ENCODE measurements at regions not wholly inside any gene's neighbourhood (a gene's known extent, or its start where the extent isn't known, plus 50 kb on each side); places are given as distances from the start of the nearest gene placed in this dataset.

DNA sequence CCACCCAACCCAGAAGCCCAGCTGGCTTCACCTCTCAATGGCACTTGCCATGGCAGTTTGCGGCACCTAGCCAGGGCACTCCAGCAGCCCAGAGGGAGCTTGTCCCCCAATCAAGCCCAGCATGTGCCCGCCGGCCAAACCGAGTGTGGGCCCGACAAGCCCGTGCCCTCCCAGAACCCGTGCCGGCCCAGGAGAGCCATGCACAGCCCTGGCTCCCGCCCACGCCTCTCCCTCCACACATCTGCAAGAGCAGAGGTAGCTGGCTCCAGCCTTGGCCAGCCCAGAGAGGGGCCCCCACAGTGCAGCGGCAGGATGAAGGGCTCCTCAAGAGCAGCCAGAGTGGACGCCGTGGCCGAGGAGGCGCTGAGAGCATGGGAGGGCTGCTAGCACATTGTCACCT, 2278.0 kb upstream of the PCDH20 start:
- Histone ChIP-seq H3K27me3 (no peaks in the 10 kb centered on the region), H3K4me1 (no peaks in the 10 kb centered on the region), H3K4me3 (no peak overlapping the region), H4K20me1 (no peaks in the 10 kb centered on the region), H3K4me2 (no peak overlapping the region), H3K9me3 (peaks cover 9% of the 10 kb centered on the region), H3K9ac (no peak overlapping the region), H3K27ac (no peak overlapping the region), H3K36me3 (no peaks in the 10 kb centered on the region)
- no peak for TF ChIP-seq Cebpa-rat (IDR thresholded peaks at IDR 0.05)

GRCh38 chr13:63691474-63691873, 2275.8 kb upstream of the PCDH20 start:
- H3K4me2 ChIP-seq = no peak overlapping the region
- TF ChIP-seq Cebpa-rat (IDR thresholded peaks at IDR 0.05) = no peak
- peaks cover 9% of the 10 kb centered on the region for H3K9me3 ChIP-seq
- no peaks in the 10 kb centered on the region for H3K4me1 ChIP-seq
- H3K9ac ChIP-seq = no peak overlapping the region
- no peaks in the 10 kb centered on the region for H4K20me1 ChIP-seq
- H3K36me3 ChIP-seq = no peaks in the 10 kb centered on the region
- no peaks in the 10 kb centered on the region for H3K27me3 ChIP-seq
- no peak overlapping the region for H3K4me3 ChIP-seq
- no peak overlapping the region for H3K27ac ChIP-seq

- Histone ChIP-seq H3K27me3 (no peaks in the 10 kb centered on the region), H3K36me3 (no peaks in the 10 kb centered on the region), H3K9ac (no peak overlapping the region), H3K4me3 (no peak overlapping the region), H3K9me3 (peaks cover 9% of the 10 kb centered on the region), H3K27ac (no peak overlapping the region), H3K4me2 (no peak overlapping the region), H4K20me1 (no peaks in the 10 kb centered on the region), H3K4me1 (no peaks in the 10 kb centered on the region)
- TF ChIP-seq Cebpa-rat (IDR thresholded peaks at IDR 0.05) = no peak
Measured at GRCh38 chr13:63690672-63691071, 2275.0 kb upstream of the PCDH20 start.

DNA sequence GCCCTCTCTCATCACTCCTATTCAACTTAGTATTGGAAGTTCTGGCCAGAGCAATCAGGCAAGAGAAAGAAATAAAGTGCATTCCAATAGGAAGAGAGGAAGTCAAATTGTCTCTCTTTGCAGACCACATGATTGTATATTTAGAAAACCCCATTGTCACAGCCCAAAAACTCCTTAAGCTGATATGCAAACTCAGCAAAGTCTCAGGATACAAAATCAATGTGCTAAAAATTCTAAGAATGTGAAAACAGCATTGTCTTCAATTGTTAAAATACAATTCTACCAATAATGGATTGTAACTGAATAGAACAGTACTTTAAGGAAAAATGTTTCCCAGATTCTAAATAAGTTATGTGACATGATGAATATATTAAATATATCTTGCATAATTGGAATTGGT, 2269.2 kb upstream of the PCDH20 start:
- no peaks in the 10 kb centered on the region; the same call in 1 of the 2 replicates for H3K9me3 ChIP-seq

GRCh38 chr13:63680704-63681103, 2265.1 kb upstream of the PCDH20 start:
- no peak overlapping the region for H3K4me3 ChIP-seq
- H3K27ac ChIP-seq = no peak overlapping the region
- TF ChIP-seq Cebpa-rat (IDR thresholded peaks at IDR 0.05) = no peak
- H4K20me1 ChIP-seq = no peaks in the 10 kb centered on the region
- H3K27me3 ChIP-seq = no peaks in the 10 kb centered on the region
- H3K36me3 ChIP-seq = no peaks in the 10 kb centered on the region
- no peaks in the 10 kb centered on the region for H3K4me1 ChIP-seq
- no peak overlapping the region for H3K9ac ChIP-seq
- H3K4me2 ChIP-seq = no peak overlapping the region
- no peaks in the 10 kb centered on the region; the same call in 1 of the 2 replicates for H3K9me3 ChIP-seq

More for the DNA sequence above, 2269.2 kb upstream of the PCDH20 start:
- H3K27me3 ChIP-seq = no peaks in the 10 kb centered on the region
- no peak overlapping the region for H3K27ac ChIP-seq
- no peak overlapping the region for H3K4me2 ChIP-seq
- H3K9ac ChIP-seq = no peak overlapping the region
- no peaks in the 10 kb centered on the region for H3K4me1 ChIP-seq
- no peak for TF ChIP-seq Cebpa-rat (IDR thresholded peaks at IDR 0.05)
- H4K20me1 ChIP-seq = no peaks in the 10 kb centered on the region
- H3K4me3 ChIP-seq = no peak overlapping the region
- H3K36me3 ChIP-seq = no peaks in the 10 kb centered on the region

- H3K4me2 ChIP-seq = no peak overlapping the region
- no peaks in the 10 kb centered on the region for H3K27me3 ChIP-seq
- TF ChIP-seq Cebpa-rat (IDR thresholded peaks at IDR 0.05) = no peak
- no peak overlapping the region for H3K27ac ChIP-seq
- H4K20me1 ChIP-seq = no peaks in the 10 kb centered on the region
- H3K4me1 ChIP-seq = no peaks in the 10 kb centered on the region
- no peak overlapping the region for H3K4me3 ChIP-seq
- H3K36me3 ChIP-seq = no peaks in the 10 kb centered on the region
- H3K9ac ChIP-seq = no peak overlapping the region
- no peaks in the 10 kb centered on the region for H3K9me3 ChIP-seq
Measured at GRCh38 chr13:63671296-63671695, 2255.6 kb upstream of the PCDH20 start.

DNA sequence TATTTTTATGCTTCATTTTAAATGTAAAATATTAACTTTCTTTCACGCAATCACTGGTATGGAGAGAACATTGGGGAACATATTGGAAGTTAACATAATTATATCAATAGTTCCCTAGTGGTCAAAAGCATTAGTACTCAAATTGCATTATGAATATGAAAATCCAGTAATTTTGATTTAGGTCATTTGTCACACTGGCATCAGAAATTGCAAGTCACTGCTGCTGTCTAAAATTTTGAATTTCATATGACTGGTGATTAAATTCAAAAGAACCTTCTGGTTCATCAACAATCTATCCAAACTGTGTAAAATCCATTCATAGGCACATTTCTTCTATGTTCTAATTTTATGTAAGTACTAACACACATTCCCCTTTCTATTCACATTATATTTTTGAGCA, 2235.7 kb upstream of the PCDH20 start:
- Histone ChIP-seq H3K27ac (no peak overlapping the region), H4K20me1 (no peaks in the 10 kb centered on the region), H3K4me3 (no peak overlapping the region), H3K4me1 (no peaks in the 10 kb centered on the region), H3K4me2 (no peak overlapping the region), H3K27me3 (no peaks in the 10 kb centered on the region), H3K9ac (no peak overlapping the region), H3K36me3 (no peaks in the 10 kb centered on the region), H3K9me3 (no peaks in the 10 kb centered on the region)
- TF ChIP-seq Cebpa-rat (IDR thresholded peaks at IDR 0.05) = no peak

DNA sequence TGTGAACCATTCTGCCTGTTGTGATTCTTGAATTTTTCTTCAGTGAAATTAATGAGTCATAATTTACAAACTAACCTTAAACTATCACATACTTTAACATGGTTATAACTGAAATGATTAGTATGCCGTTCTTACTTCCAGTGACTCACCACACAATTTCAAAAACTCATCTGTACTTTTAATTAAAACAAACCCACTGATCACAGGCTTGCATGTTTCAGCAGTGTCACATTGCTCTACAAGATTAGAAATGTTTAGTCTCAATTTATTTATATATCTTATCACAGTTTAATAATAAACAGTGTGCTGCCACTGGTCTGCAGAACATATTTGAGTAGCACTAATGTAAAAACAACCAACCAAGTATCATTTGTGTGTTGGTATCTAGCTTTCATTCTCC, 2227.9 kb upstream of the PCDH20 start:
- no peak overlapping the region for H3K9ac ChIP-seq
- no peak overlapping the region for H3K4me2 ChIP-seq
- H3K9me3 ChIP-seq = no peaks in the 10 kb centered on the region
- H3K27ac ChIP-seq = no peak overlapping the region
- no peak for TF ChIP-seq Cebpa-rat (IDR thresholded peaks at IDR 0.05)
- no peaks in the 10 kb centered on the region for H3K27me3 ChIP-seq
- no peaks in the 10 kb centered on the region for H3K4me1 ChIP-seq
- H3K36me3 ChIP-seq = no peaks in the 10 kb centered on the region
- H3K4me3 ChIP-seq = no peak overlapping the region
- no peaks in the 10 kb centered on the region for H4K20me1 ChIP-seq

DNA sequence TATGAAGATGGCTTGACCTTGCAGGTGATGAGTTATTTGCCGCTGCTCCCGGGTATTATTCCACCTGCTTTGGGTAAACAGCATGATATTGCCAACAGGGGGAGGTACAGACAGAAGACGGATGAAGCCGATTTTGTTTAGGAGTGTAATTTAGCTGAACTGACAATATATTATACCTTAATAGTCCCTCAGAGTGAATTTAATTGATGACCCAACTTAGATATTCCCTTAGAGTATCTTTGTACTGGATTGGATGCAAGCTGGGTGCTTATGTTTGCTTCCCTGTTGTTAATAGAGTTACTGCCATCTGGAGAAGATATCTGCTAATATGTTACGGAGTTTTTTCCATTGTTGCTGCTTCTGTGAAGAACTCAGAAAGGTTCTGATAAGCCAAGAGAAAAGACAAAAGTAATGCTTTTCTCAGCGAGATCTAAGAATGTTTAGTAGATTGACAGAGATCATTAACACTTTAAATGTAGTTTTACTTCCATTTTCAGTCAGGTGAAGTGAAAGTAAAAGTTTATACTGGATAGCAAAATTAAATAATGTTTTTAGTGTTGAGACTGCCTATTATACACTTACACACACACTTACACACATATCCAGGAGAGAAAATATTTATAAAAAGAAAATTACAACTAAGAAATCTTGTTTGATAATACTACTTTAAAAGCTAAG, 2220.8 kb upstream of the PCDH20 start:
- no peaks in the 10 kb centered on the region for H4K20me1 ChIP-seq
- no peak overlapping the region for H3K4me3 ChIP-seq
- no peak overlapping the region for H3K27ac ChIP-seq
- no peaks in the 10 kb centered on the region for H3K9me3 ChIP-seq
- H3K4me2 ChIP-seq = no peak overlapping the region
- no peak overlapping the region for H3K9ac ChIP-seq
- H3K4me1 ChIP-seq = no peaks in the 10 kb centered on the region
- no peaks in the 10 kb centered on the region for H3K27me3 ChIP-seq
- no peak for TF ChIP-seq Cebpa-rat (IDR thresholded peaks at IDR 0.05)
- no peaks in the 10 kb centered on the region for H3K36me3 ChIP-seq

- no peak overlapping the region for H3K27ac ChIP-seq
- no peaks in the 10 kb centered on the region for H3K27me3 ChIP-seq
- H3K36me3 ChIP-seq = no peaks in the 10 kb centered on the region
- no peak for TF ChIP-seq Cebpa-rat (IDR thresholded peaks at IDR 0.05)
- no peaks in the 10 kb centered on the region for H3K4me1 ChIP-seq
- no peaks in the 10 kb centered on the region for H4K20me1 ChIP-seq
- H3K4me3 ChIP-seq = no peak overlapping the region
- H3K9me3 ChIP-seq = no peaks in the 10 kb centered on the region
- no peak overlapping the region for H3K9ac ChIP-seq
- no peak overlapping the region for H3K4me2 ChIP-seq
Measured at GRCh38 chr13:63632321-63632720, 2216.7 kb upstream of the PCDH20 start.

- Histone ChIP-seq H3K27ac (no peak overlapping the region), H3K9me3 (no peaks in the 10 kb centered on the region)
Measured at GRCh38 chr13:63631006-63631405, 2215.4 kb upstream of the PCDH20 start.

More at GRCh38 chr13:63631006-63631405, 2215.4 kb upstream of the PCDH20 start:
- H3K9ac ChIP-seq = no peak overlapping the region
- no peaks in the 10 kb centered on the region for H3K27me3 ChIP-seq
- H3K4me1 ChIP-seq = no peaks in the 10 kb centered on the region
- H3K36me3 ChIP-seq = no peaks in the 10 kb centered on the region
- no peak overlapping the region for H3K4me3 ChIP-seq
- H4K20me1 ChIP-seq = no peaks in the 10 kb centered on the region
- H3K4me2 ChIP-seq = no peak overlapping the region
- no peak for TF ChIP-seq Cebpa-rat (IDR thresholded peaks at IDR 0.05)

All from BLaER1 (cell line).